ENCODE measurements at regions not wholly inside any gene's neighbourhood (a gene's known extent, or its start where the extent isn't known, plus 50 kb on each side); places are given as distances from the start of the nearest gene placed in this dataset.
"Not testable (repeated sequence)": the region's sequence is repeated elsewhere in the genome, so short reads cannot be mapped to it uniquely, and the experiment has no call there.

DNA sequence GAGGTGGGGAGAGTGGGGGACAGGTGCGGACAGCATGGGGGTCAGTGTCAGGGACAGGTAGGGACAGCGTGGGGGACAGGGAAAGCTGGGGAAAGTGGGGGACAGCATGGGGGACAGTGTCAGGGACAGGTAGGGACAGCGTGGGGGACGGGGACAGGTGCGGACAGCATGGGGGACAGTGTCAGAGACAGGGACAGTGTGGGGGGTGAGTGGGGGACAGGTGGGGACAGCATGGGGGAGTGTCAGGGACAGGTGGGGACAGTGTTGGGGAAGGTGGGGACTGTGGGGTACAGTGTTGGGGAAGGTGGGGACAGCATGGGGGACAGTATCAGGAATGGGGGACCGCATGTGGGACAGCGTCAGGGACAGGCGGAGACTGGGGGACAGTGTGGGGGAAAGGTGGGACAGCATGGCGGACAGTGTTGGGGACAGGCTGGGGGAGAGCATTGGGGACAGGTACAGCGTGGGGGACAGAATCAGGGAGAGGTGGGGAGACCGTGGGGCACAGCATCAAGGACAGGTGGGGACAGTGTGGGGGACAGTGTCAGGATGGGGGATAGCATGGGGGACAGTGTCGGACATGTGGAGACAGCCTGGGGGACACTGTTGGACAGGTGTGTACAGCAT lies 96.1 kb downstream of the TMEM121 start:
- no peak for DNase-seq

DNA sequence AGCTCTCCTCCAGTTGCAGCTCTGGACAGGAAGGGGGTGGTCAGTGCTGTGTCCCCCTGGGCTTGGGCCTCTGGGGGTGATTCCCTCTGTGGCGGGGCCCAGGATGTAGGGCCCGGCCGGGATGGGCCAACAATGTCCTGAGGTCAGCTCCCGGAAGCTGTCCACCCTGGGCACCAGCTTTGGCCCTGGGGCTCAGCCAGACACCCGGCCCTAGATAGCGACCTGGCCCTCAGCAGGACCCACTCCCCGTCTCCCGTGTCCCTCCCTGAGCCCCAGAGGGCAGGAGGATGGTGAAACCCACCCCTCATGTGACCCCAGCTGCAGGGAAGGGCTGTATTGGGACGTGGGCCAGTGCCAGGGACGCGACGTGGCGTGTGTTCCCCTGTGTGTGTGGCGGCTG lies 96.8 kb downstream of the TMEM121 start:
- DNase-seq: not testable (repeated sequence)

DNA sequence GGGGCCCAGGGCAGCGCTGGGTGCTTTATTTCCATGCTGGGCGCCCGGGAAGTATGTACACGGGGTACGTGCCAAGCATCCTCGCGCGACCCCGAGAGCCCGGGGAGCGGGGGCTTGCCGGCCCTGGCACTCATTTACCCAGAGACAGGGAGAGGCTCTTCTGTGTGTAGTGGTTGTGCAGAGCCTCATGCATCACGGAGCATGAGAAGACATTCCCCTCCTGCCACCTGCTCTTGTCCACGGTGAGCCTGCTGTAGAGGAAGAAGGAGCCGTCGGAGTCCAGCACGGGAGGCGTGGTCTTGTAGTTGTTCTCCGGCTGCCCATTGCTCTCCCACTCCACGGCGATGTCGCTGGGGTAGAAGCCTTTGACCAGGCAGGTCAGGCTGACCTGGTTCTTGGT lies 98.0 kb downstream of the TMEM121 start:
- DNase-seq: not testable (repeated sequence)

DNA sequence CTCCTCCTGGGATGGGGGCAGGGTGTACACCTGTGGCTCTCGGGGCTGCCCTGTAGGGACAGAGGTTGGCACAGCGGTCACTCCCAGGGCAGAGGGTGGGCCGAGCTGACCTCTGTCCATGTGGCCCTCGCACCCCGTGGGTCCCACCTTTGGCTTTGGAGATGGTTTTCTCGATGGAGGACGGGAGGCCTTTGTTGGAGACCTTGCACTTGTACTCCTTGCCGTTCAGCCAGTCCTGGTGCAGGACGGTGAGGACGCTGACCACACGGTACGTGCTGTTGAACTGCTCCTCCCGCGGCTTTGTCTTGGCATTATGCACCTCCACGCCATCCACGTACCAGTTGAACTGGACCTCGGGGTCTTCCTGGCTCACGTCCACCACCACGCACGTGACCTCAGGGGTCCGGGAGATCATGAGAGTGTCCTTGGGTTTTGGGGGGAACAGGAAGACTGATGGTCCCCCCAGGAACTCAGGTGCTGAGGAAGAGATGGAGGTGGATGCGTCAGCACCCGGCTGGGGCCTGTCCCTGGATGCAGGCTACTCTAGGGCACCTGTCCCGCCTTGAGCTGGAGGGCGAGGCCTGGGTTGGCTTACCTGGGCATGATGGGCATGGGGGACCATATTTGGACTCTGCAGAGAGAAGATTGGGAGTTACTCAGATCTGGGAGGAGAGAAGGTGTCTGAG lies 98.5 kb downstream of the TMEM121 start:
- not testable (repeated sequence) for DNase-seq

DNA sequence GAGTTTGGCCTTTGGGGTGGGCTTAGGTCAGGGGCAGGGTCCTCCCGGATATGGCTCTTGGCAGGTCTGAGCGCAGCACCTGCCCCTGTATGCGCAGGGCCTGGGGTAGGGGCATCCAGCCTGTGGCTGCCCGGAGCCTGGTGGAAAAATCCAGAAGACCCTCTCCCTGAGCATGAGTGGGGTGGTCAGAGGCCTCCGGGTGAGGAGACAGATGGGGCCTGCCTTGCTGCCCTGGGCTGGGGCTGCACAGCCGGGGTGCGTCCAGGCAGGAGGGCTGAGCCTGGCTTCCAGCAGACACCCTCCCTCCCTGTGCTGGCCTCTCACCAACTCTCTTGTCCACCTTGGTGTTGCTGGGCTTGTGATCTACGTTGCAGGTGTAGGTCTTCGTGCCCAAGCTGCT lies 99.1 kb downstream of the TMEM121 start:
- DNase-seq: not testable (repeated sequence)

DNA sequence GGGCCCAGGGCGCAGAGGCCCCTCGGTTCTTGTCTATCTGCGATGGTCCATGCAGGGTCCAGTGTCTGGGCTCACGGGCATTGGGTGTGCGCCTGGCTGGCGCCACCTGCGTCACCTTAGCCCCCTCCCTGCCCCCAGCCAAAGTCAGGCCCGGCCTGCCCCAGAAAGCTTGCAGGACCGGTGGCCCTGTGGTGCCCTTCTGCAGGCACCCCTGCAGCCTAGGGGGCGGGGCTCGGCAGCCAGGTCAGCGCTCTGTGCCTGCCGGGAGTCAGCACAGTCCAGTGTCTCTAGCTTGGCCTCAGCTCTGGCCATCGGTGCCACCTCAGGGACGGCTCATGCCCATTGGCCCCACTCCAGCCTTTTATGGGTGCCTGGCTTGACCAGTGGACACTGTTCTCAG lies 99.7 kb downstream of the TMEM121 start:
- DNase-seq: not testable (repeated sequence)

DNA sequence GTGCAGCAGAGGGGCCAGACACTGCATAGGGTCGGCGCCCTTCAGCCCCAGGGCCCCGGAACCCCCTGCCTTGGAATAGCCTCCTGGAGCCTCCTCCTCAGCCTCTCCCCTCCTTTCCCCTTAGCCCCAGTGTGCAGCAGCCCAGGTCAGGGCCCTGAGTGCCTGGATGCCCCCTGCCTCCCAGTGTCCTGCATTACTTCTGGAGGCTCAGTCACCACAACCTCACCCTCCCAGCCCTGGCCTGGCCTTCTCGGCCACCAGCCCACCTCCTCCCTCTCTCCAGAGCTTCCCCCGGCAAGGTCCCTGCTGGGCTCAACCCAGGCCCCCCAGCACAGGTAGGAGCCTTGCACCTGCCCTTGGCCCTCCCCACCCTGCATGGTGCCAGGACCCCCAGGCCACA lies 100.3 kb downstream of the TMEM121 start:
- not testable (repeated sequence) for DNase-seq

DNA sequence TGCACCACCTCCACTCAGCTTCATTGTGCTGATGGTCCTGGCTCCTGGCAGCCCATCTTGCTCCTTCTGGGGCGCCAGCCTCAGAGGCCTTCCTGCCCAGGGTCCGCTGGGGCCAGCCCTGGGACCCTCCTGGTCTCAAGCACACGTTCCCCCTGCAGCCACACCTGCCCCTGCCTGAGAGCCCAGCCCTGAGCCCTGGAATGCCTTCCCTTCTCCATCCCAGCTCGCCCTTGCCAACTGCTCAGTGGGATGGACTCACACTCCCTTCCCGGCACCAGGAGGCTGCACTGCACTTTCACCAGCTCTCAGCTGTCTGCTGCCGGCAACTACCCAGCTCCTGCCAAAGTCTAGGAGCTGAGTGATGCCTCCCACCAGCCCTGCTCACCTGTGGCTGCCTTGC lies 100.9 kb downstream of the TMEM121 start:
- not testable (repeated sequence) for DNase-seq

DNA sequence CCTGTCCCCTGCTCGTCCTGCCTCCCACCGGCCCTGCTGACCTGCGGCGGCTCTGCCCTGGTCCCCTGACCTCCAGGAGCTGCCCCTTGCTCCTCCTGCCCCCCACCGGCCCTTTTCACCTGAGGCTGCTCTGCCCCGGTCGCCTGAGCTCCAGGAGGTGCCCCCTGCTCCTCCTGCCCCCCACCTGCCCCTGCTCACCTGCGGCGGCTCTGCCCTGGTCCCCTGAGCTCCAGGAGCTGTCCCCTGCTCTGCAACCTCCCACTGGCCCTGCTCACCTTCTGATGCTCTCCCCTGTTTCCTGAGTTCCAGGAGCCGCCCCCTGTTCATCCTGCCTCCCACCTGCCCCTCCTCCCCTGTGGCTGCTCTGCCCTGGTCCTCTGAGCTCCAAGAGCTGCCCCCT lies 101.3 kb downstream of the TMEM121 start:
- no peak for DNase-seq

DNA sequence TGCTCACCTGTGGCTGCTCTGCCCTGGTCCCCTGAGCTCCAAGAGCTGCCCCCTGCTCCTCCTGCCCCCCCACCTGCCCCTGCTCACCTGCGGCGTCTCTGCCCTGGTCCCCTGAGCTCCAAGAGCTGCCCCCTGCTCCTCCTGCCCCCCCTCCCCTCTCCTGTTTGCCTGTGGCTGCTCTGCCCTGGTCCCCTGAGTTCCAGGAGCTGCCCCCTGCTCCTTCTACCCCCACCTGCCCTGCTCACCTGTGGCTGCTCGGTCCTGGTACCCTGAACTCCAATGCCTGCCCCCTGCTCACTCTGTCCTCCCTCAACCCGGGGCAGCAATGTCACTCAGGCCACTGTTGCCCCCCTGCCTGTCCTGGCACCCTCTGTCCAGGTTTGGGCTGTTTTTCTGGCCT lies 101.7 kb downstream of the TMEM121 start:
- DNase-seq: not testable (repeated sequence)

DNA sequence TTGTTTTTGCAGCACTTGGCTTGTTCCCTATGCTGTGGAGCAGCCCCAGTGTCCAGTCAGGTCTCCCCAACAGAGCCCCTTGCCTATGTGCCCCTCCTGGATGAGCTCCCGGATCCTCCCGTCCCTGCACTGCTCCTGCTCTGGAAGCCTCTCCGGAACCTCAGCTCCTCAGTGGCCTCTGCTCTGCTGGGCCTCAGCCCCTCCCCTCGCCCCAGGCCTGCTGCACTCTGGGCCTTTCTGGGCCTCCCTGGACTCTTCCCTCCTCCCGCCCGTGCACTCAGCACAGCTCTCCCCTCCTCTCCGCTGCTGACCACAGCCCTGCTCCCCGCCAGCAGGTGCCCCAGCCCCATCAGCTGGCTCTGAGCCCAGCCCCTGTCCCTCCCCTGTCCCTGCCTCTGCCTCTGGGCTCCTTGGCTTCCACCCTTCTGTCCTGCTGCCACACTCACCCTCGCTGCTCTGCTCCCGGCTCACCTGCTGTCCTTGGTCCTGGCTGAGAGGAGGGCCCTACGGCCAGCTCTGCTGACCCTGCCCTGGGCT lies 102.2 kb downstream of the TMEM121 start:
- DNase-seq: not testable (repeated sequence)

DNA sequence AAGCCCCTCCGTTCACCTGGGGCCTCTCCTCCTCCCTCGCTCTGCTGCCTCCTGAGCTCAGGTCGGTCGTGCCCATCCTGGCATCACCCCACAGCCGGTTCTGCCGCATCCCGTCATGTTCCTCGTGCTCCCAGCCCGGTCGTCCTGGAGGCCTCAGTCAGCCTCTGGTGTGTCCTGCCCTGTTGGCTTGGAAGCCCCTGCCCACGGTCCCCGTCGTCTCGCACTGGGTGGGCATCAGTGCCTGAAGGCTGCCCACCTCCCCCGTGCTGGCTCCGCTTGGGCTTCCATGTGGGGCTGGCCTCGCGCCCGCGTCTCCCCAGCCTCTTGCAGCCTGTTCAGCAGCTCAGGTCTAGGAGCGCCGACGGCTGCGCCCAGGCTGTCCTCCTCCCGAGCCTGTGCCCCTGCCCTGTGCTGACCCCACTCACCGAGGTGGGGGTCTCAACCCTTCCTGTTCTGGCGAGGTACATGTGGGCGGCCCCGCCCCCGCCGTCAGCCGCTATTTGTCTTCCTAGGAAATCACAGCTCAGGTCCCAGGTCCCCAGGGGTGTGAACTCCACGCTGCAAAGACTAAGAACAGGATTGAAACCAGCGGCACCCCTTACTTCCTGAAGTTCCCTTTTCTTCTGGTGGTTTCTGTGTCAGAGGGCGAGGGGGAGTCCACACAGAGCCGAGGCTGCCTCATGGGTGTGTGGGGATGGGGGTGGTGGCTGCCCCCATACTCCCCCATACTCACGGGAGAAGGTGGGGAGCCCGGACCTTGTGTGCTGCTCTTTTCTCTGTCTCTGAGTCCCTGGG lies 102.9 kb downstream of the TMEM121 start:
- DNase-seq: not testable (repeated sequence)

DNA sequence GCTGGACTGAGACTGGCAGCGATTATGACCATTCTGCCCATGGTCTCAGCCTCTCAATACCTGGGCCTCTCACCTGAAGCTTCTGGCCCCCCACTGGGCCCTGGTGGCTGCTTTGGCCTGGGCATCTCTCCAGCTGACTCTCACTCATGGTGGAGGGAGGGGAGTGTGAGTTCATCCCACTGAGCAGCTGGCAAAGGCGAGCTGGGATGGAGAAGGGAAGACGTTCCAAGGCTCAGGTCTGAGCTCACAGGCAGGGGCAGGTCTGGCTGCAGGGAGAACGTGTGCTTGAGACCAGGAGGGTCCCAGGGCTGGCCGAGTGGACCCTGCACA lies 103.5 kb downstream of the TMEM121 start:
- no peak for DNase-seq

DNA sequence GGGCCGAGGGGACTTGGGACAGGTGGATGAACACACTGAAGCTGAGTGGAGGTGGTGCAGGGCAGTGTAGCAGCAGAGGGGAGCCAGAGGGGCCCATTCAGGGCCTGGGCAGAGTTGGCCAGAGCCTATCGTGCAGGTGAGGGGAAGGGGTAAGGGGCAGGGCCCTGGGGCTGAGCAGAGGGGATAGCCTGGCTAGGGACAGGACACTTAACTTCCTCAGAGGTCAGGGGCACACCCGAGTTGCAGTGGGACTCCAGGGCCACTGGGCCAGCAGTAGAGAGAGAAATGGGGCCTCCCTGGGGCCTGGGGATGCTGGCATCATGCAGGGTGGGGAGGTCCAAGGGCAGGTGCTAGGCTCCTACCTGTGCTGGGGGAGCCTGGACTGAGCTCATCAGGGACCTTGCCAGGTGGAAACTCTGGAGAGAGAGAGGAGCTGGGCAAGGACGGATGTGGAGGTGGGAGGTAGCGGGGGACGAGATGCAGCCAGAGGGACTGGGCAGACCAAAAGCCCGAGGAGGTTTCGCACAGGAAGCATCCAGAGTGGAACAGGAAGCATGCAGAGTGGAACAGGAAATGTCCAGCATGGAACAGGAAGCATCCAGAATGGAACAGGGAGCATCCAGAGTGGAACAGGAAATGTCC lies 104.0 kb downstream of the TMEM121 start:
- not testable (repeated sequence) for DNase-seq

DNA sequence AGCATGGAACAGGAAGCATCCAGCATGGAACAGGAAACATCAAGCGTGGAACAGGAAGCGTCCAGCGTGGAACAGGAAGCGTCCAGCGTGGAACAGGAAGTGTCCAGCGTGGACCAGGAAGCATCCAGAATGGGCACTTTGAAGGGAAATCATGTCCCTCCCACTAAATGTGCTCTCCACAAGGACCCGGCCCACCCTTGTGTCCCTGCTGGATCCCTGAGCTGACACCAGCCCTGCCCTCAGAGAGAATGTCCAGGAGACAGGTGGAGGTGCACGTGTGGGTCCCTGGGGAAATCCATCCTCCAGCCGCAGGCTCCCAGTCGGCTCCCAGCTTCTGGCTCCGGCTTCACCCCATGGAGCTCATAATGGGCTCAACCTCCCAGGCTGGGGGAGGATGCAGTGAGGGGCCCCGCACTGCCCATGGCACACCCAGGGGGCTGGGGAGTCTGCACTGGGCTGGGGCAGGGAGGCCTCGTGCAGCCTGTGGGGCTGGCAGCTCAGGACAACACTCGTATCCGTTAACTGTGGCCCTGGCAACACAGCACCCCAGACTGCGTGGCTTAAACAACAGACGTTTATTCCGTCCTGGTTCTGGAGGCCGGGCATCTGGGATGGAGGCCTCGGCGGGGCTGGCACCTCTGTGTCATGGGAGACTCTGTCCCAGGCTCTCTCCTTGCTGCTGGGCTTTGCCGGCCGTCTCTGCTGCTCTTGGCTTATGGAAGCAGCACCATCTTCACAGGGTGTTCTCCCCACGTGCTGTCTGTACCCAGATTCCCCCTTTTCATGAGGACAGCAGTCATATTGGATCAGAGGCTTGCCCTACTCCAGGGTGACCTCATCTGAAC lies 104.8 kb downstream of the TMEM121 start:
- not testable (repeated sequence) for DNase-seq

DNA sequence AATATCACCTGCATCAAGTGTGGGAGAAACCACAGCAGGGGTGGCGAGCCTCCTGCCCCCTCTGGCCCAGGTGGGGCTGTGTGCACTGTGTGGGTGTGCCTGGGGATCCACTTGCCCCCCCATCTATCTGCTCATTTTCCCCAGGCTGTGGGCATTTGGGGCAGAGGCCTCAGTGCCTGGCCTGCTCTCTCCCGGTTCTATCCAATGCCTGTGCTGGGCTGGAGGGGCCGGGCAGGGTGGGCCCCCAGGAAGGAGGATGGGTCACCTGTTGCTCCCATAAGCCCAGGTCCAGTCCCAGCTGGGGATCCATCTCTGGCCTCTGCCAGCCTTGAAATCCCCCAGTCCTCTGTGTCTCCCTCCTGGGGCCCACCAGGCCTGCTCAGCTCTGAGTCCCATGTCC lies 105.6 kb downstream of the TMEM121 start:
- DNase-seq: no peak

DNA sequence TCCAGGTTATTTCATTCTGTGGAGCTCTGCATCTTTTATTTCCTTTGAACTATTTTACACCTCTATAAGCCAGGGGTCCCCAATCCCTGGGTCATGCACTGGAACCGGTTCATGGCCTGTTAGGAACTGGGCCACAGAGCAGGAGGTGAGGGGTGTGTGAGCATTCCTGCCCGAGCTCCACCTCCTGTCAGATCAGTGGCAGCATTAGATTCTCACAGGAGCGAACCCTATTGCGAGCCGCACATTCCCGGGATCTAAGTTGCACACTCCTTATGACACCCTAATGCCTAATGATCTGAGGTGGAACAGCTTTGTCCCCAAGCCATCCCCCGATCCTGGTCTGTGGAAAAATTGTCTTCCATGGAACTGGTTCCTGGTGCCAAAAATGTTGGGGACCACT lies 107.2 kb downstream of the TMEM121 start:
- not testable (repeated sequence) for DNase-seq

DNA sequence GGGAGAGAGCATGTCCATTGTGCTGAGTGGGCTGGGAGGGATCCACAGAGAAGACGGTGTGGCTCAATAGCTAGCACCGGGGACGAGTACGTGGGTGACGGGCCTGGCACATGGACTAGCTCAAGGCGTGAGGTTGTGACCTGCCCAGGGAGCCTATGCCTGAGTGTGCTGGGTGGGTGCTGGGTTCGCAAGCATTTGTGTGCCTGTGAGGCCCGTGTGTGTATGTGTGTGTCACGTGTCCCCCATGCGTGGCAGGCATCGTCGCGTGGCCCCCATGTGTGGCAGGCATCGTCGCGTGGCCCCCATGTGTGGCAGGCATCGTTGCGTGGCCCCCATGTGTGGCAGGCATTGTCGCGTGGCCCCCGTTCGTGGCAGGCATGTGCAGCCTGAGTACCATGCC lies 109.2 kb downstream of the TMEM121 start:
- DNase-seq: no peak

DNA sequence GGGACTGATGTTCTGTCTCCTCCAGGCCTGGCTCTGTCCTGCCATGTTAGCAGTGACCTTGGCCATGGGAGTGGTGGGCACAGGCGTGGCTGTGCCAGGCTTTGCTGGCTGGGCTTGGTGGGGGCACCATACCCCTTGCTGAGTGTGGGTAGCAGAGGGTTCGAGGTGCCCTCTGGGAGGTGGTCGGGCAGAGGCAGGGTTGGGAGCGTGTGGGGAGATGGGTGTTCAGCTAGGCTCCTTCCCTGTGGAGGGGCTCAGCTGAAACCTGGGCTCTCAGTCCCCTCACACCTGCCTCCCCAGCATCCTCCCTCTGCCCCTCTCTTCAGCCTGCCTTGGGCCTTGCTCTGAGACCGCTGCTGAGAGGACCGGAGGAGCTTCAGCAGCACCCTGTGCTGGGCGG lies 109.6 kb downstream of the TMEM121 start:
- not testable (repeated sequence) for DNase-seq

DNA sequence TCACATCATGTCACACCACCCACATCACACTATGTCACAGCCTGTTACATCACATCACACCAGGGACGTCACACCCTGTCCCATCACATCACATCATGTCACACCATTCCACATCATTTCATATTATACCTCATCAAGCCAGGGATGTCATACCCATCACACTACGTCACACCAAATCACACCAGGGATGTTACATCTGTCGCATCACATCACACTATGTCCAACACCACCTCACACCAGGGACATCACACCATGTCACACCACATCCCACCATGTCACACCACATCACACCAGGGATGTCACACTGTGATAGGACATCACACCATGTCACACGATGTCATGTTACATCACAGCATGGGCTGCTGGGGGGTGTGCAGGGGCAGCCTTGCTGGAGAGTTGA lies 110.6 kb downstream of the TMEM121 start:
- DNase-seq: no peak

DNA sequence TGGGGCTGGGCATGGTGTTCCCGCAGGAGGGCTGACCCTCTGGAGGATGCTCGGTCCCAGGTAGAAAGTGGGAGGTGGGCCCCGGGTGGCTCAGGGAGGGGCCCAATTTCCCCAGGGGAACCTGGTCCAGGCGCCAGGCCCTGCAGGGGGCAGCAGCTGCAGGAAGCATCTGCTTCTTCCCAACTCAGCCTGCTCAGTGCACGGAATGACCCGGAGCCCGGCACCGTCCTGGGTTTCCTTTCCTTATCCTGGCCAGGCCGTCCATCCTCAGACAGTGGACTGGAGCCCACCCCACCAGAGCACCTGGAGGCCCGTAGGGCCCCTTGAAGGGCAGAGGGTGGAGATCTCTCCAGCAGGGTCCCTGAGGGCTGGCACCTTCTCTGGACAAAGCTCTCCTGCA lies 111.0 kb downstream of the TMEM121 start:
- not testable (repeated sequence) for DNase-seq
